MCF 10A (cell line): ENCODE measurements at regions not wholly inside any gene's neighbourhood (a gene's known extent, or its start where the extent isn't known, plus 50 kb on each side); places are given as distances from the start of the nearest gene placed in this dataset.

Source experiments
- BruUV-seq: library from RNA; stranded (reverse); fragments of 400-500 nt; replicated peaks from 2 replicates; lab custom pipeline; 2021; lab: Mats Ljungman, UMichigan
- CTCF ChIA-PET: fragments of 300-600 bp; sonication (Branson Sonifier 250); formaldehyde crosslinking; extraction: SDS; loops from one replicate; lab custom pipeline; 2021; ENCODE audit warnings: antibody characterized with exemption, inconsistent platforms; lab: Yijun Ruan, JAX
- POLR2A ChIA-PET: fragments of 300-600, 350-650 bp; sonication (Branson Sonifier 250); formaldehyde crosslinking; extraction: SDS; loops from one replicate; lab custom pipeline; 2020; ENCODE audit warnings: antibody characterized with exemption, inconsistent platforms; lab: Yijun Ruan, JAX
- DNase-seq: peaks from one replicate; pipeline ENCODE4 v3.0.0-alpha.2; 2018; ENCODE audit not compliant: unreplicated experiment
- H3K27ac Mint-ChIP-seq: one replicate; pipeline ENCODE4 v1.8.0; 2022; ENCODE audit warnings: mild to moderate bottlenecking, low read depth, mixed read lengths; ENCODE audit not compliant: unreplicated experiment
- H3K27me3 Mint-ChIP-seq: one replicate; pipeline ENCODE4 v1.8.0; 2022; ENCODE audit warnings: mixed read lengths; ENCODE audit not compliant: insufficient read depth, unreplicated experiment
- H3K36me3 Mint-ChIP-seq: one replicate; pipeline ENCODE4 v1.8.0; 2022; ENCODE audit warnings: mild to moderate bottlenecking, moderate library complexity, mixed read lengths; ENCODE audit not compliant: insufficient read depth, unreplicated experiment
- H3K4me1 Mint-ChIP-seq: one replicate; pipeline ENCODE4 v1.8.0; 2022; ENCODE audit warnings: mixed read lengths; ENCODE audit not compliant: insufficient read depth, unreplicated experiment
- H3K4me3 Mint-ChIP-seq: one replicate; pipeline ENCODE4 v1.8.0; 2022; ENCODE audit warnings: mild to moderate bottlenecking, moderate library complexity, mixed read lengths; ENCODE audit not compliant: unreplicated experiment
- H3K9me3 Mint-ChIP-seq: one replicate; pipeline ENCODE4 v1.8.0; 2022; ENCODE audit warnings: mixed read lengths; ENCODE audit not compliant: unreplicated experiment
- intact Hi-C: fragments of 100-400 bp; cut with micrococcal nuclease; formaldehyde crosslinking; loops from 2 replicates; pipeline ENCODE4 v1.14.1; 2022
- TF ChIP-seq, protein P1 (sequence below): fragments of 200-600 bp; IDR thresholded peaks from one replicate; pipeline ENCODE4 v1.8.0; 2022; ENCODE audit warnings: antibody characterized with exemption, mild to moderate bottlenecking; ENCODE audit not compliant: unreplicated experiment

DNA sequence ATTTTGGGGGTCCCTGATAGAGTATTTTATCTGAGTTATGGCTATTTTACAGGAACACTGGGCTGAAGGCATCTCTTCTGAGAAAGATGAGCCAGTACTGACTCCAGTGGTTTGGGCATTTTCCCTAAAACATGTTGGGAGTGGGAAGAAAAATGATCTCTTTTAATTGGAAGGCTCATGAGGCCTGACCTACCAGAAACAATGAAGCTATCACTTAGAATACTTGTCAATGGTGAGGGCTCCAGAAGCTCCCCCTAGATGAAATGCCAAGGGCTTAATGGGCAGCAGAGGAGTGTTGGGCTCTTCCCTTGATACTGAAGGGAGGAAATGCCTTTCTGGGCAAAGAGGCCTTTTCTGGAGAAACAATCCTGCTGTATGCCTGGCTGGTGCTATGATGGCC is 63.5 kb upstream of the BDNF start:
- BruUV-seq: no TSS peak
- Mint-ChIP-seq H3K4me3 (no peak overlapping the region), H3K27ac (no peak overlapping the region), H3K36me3 (no peaks in the 10 kb centered on the region), H3K27me3 (peaks cover 7% of the 10 kb centered on the region), H3K9me3 (no peaks in the 10 kb centered on the region), H3K4me1 (no peaks in the 10 kb centered on the region)
- ChIA-PET CTCF (interaction anchor here (1.0 kb wide), 1 partner anchor 8 kb away, joined by 3 read pairs; no protein-coding TSS in a partner anchor), POLR2A (no interaction called here)
- TF ChIP-seq, protein P1, sequence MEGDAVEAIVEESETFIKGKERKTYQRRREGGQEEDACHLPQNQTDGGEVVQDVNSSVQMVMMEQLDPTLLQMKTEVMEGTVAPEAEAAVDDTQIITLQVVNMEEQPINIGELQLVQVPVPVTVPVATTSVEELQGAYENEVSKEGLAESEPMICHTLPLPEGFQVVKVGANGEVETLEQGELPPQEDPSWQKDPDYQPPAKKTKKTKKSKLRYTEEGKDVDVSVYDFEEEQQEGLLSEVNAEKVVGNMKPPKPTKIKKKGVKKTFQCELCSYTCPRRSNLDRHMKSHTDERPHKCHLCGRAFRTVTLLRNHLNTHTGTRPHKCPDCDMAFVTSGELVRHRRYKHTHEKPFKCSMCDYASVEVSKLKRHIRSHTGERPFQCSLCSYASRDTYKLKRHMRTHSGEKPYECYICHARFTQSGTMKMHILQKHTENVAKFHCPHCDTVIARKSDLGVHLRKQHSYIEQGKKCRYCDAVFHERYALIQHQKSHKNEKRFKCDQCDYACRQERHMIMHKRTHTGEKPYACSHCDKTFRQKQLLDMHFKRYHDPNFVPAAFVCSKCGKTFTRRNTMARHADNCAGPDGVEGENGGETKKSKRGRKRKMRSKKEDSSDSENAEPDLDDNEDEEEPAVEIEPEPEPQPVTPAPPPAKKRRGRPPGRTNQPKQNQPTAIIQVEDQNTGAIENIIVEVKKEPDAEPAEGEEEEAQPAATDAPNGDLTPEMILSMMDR: no peak
- intact Hi-C loops: no loop called here
- DNase-seq: no peak

DNA sequence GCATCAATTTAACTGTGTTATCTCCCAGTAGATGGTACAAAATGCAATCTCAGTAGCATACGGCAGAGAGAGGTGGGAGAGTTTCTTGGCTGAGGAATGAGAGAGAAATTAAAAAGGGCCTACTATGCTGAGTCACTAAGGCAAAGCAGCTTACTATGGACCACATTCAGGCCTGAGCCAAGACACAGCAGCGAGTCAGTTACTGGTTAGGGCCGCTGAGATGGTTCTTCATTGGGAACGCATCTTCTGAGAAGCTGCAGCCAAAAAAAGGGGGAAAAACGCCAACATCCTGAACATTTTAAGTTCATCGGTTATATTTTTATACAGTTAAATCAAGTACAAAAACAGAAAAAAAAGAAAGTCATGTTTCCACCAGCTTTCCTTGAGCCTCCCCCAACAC is 61.1 kb upstream of the BDNF start:
- Mint-ChIP-seq H3K27me3 (peaks cover 7% of the 10 kb centered on the region), H3K4me3 (no peak overlapping the region), H3K9me3 (no peaks in the 10 kb centered on the region), H3K27ac (no peak overlapping the region), H3K36me3 (no peaks in the 10 kb centered on the region), H3K4me1 (no peaks in the 10 kb centered on the region)
- DNase-seq: no peak
- POLR2A ChIA-PET: interaction anchor here (0.6 kb wide), 1 partner anchor 15 kb away, joined by 3 read pairs; no protein-coding TSS in a partner anchor
- no TSS peak for BruUV-seq
- CTCF ChIA-PET: no interaction called here
- intact Hi-C loops: no loop called here
- TF ChIP-seq, protein P1: no peak

DNA sequence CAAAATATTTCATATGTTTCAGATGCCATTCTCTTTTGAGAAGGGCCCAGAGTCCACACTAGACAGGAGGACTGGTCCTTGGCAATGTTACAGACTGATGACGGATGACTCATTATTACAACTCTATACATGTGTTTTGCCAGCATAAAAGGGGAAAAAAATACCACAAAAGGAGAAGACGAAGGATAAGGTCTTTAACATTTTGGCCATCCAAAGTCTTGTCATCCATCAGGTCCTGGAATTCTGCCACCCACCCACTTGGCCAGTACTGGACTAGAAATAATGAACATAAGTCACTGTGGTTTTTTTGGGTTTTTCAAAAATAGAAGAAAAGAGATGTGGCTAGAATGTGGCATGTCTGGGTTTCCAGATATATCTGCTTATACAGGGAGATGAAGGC is 57.7 kb upstream of the BDNF start:
- TF ChIP-seq, protein P1: no peak
- ChIA-PET CTCF (no interaction called here), POLR2A (interaction anchor here (0.7 kb wide), 2 partner anchors 120 to 585 kb away, joined by 3 to 4 read pairs; no protein-coding TSS in a partner anchor)
- Mint-ChIP-seq H3K27me3 (no peaks in the 10 kb centered on the region), H3K4me3 (no peak overlapping the region), H3K4me1 (no peaks in the 10 kb centered on the region), H3K9me3 (no peaks in the 10 kb centered on the region), H3K27ac (no peak overlapping the region), H3K36me3 (no peaks in the 10 kb centered on the region)
- intact Hi-C loops: no loop called here
- BruUV-seq: no TSS peak
- peak; percentile 55 for DNase-seq

DNA sequence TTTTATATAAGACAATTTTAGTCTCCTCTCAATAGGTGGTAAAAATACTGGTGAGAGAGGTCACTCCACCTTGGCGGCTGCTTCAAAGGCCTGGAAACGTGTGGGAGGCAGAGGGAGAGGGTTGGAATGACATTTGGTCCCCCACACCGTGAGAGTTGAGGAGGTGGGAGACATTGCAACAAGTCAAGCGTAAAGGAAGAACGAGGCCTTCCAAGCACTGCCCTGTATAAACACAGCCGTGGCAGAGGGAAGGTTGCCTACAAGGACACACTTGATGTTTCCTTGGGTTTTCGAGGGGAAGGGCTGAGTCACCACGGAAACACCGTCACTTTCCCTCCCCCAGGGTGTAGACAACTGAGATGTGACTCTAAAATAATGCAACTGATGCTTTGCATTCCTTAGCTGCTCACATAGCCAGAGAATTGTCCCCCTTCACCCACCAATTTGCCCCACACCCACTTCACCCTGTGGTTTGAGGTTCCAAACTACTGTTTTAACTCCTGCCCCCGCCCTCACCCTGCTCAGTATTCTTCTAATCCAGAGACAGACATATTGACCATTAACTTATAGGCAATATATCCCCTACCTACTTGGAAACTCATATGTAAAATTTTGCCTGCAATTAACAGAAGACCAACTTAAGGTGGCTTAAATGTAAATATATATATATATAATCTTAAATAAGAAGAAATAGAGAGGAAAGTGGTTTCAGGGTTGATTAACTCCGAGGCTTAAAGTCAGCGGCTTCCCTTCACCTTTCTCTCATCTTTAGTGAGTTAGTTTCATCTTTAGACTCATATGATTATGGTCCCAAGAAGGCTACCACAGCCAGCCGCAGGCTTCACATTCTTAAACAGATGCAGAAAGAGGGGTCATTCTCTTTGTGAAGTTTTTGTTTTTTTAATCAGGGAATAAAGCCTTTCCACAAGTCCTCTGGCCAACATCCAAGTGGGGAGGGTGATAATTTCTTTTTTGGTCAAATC is 54.1 kb upstream of the BDNF start:
- Mint-ChIP-seq H3K9me3 (no peaks in the 10 kb centered on the region), H3K4me1 (no peaks in the 10 kb centered on the region), H3K4me3 (no peak overlapping the region), H3K27me3 (no peaks in the 10 kb centered on the region), H3K36me3 (no peaks in the 10 kb centered on the region), H3K27ac (no peak overlapping the region)
- TF ChIP-seq, protein P1: no peak
- DNase-seq: peak; percentile 69
- POLR2A ChIA-PET: no interaction called here
- intact Hi-C loops: no loop called here
- no TSS peak for BruUV-seq
- CTCF ChIA-PET: interaction anchor here (0.6 to 0.7 kb wide), 3 partner anchors 255 to 1561 kb away, joined by 3 to 4 read pairs (median 3); no protein-coding TSS in a partner anchor
